HG03097 (cell line): ENCODE measurements at regions not wholly inside any gene's neighbourhood (a gene's known extent, or its start where the extent isn't known, plus 50 kb on each side); places are given as distances from the start of the nearest gene placed in this dataset.

Experiments used
- ATAC-seq: cut with Tn5 transposase; IDR thresholded peaks from one replicate; pipeline ENCODE4 v1.9.1; 2021; ENCODE audit not compliant: unreplicated experiment, low FRiP score

GRCh38 chr15:39156646-39157250 is 424.1 kb upstream of the THBS1 start:
- no peak for ATAC-seq

DNA sequence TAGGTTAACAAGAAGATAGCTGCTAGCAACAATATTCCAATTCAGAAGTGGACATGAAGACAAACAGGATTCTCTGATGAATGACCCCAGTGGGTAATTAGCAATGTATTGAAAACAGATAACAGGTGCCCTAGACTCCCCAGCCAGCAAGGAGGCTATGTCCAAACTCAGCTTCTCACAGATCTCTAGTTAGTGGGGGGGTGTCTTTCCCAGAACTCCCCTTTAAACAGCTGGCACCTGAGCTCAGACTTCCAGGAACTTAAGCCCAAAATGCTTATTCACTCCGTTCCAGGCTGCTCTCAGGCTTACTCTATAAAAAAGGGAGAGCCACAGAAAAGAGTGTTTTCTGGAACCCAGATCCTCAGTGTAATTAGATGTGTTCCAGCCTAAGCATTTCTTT is 423.0 kb upstream of the THBS1 start:
- no peak for ATAC-seq

- no peak for ATAC-seq
Observed at GRCh38 chr15:39159833-39160232, 421.0 kb upstream of the THBS1 start.

- no peak for ATAC-seq
Observed at GRCh38 chr15:39161096-39161495, 419.8 kb upstream of the THBS1 start.

- ATAC-seq = no peak
Observed at GRCh38 chr15:39165020-39165706, 415.7 kb upstream of the THBS1 start.

DNA sequence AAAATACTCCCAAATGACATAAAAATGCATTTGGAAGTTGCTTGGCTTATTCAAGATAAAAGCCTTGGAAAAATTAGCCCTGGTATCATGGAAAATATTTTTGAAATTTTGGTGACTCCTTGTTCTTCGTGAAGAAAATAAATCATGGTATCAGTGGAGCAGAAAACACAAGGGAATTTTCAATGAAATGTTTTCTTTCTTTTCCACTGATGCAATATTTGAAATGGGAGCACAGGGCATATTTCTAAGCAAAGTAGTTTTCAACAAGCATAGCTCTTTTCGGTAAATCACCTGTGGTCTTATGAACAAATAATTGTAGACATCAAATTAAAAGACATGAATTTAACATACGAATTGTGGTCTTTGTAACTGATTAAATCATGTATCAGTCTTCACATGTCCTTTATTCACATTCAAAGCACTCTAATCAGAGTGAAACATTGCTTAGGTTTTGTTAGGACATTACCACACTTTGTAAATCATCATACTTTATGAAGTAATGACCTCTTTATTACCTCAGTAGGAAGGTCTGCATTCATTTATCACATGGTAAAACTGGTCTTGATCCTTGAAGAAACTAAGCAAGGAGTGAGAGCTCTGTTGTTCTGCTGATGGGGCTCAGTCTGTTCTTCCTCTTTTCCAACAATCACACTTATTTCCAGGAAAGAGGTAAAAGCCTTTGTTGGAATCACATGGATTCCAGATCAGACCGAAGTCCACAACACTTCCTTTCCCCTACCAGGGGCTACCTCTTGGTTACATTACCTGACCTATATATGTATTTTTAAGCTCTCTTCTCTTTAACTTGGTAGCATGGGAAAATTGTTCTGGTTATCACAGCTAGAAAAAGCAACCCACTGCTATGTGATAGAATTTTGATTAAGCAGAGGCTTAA is 413.5 kb upstream of the THBS1 start:
- no peak for ATAC-seq

DNA sequence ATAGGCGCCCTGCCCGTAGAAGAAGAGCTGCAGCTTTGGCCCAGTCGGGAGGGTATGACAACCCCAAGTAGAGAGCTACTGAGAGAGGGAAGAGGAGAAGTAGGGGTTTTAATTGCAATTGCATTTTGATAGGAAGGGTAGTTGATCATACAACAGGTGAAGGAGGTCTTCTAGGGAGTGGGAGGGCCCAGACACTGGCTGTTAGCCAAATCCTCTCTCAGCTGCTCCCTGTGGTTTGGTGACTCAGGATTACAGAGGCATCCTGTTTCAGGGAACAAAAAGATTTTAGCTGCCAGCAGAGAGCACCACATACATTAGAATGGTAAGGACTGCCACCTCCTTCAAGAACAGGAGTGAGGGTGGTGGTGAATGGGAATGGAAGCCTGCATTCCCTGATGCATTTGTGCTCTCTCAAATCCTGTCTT is 408.9 kb upstream of the THBS1 start:
- no peak for ATAC-seq

- ATAC-seq = no peak
Observed at GRCh38 chr15:39172380-39173281, 408.2 kb upstream of the THBS1 start.

DNA sequence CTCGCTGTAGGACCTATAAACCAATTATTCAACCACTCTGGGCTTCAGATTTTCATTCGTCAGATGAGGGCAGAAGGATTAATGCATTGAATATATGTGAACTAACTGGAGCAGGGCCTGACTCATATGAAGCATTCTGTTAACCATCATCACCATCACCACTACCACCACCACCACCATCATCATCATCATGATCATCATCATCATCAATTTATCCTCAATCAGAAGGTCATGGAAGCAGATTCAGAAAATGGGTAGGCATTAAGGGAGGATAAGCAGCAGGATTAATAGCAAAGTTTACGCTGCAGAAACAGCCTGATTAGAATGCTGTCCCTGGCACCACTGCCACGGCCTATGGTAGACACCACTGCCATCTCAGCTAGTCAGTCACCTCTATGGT is 407.5 kb upstream of the THBS1 start:
- ATAC-seq = no peak

DNA sequence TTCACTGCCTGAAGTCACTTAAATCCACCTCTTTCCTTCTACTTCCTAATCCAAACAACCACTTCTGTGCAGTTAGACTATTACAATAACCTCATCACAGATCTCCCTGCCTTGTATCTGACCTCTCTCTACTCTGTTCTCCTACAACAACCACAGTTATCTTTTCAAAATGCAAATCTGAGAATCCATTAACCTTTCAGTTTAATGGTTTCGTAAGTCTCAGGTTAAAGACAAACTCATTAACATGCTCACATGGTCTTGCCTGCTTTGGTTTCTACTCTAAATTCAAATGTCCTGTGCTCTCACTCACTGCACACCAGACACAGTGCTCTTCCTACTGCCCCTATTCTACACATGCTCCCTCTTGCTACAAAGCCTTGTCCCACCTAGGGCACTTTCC is 406.5 kb upstream of the THBS1 start:
- no peak for ATAC-seq

DNA sequence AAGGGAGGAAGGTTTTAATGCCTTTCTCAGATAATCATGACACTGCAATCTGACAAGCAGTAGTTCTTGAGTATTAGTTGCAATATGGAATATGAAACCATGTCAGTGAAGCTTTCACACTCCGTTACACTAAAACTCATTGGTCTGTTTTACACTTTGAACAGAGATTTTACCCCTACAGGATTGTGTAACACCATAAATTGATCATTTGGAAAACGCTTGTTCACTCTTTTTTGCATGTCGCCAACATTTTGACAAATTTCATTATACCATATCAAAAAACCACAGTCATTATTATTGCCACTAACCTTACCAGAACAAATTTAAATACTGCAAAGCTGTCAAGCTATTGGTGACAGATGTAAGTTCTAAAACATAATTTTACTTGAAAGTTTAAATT is 404.8 kb upstream of the THBS1 start:
- no peak for ATAC-seq

- ATAC-seq = no peak
Observed at GRCh38 chr15:39177561-39177960, 403.3 kb upstream of the THBS1 start.

- no peak for ATAC-seq
Observed at GRCh38 chr15:39180030-39180429, 400.8 kb upstream of the THBS1 start.

GRCh38 chr15:39180483-39180933 is 400.4 kb upstream of the THBS1 start:
- no peak for ATAC-seq

GRCh38 chr15:39181056-39181747 is 399.7 kb upstream of the THBS1 start:
- ATAC-seq = no peak

- no peak for ATAC-seq
Observed at GRCh38 chr15:39181940-39182339, 398.9 kb upstream of the THBS1 start.

DNA sequence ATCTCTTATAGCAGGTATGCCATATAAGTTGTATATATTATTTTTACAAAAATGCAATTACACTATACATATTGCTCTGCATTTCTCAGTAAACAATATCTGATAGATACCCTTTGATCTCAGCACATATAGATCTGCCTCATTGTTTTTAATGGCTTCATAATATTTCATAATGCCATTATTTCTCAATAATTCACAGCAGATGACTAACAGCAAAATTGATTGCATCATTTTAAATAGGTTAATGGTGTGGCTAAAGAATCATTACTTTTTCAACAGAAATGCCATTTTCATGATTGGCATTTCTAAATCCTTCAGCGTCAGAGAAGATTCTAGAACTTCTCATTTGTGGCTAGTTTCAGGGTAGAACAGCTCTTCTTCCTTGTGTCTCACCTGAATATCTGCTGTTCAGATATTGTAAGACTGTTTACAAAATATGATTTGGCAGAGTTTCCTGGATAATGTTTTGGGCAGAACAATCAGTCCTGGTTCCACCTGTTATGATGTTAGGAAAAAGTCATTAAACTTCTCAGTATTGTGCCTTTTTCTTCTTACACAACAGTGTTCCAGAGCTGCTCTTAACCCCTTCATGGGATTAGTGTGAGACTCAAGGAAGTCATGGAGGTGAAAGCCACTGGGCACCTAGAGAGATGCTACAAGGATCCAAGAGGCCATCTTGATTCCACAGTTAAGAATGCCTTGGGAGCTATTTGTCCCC is 397.6 kb upstream of the THBS1 start:
- ATAC-seq = no peak

GRCh38 chr15:39184701-39185390 is 396.0 kb upstream of the THBS1 start:
- ATAC-seq = no peak

GRCh38 chr15:39188314-39188713 is 392.6 kb upstream of the THBS1 start:
- no peak for ATAC-seq
